Gastroesophageal sphincter (tissue), 2 donors: ENCODE measurements at regions not wholly inside any gene's neighbourhood (a gene's known extent, or its start where the extent isn't known, plus 50 kb on each side); places are given as distances from the start of the nearest gene placed in this dataset.

Source experiments
- EP300 ChIP-seq: sonication (generic); formaldehyde crosslinking; IDR thresholded peaks from one replicate; pipeline ENCODE4 v1.6.1; 2017; ENCODE audit warnings: antibody characterized with exemption, mild to moderate bottlenecking
- POLR2AphosphoS5 ChIP-seq: sonication (generic); formaldehyde crosslinking; IDR thresholded peaks from one replicate; pipeline ENCODE4 v1.6.1; 2017; ENCODE audit warnings: antibody characterized with exemption

GRCh38 chr9:7721291-7721690 is 78.3 kb downstream of the DMAC1 start:
- TF ChIP-seq POLR2AphosphoS5 (no peak), EP300 (no peak)
